Adrenal gland (tissue), 9 donors: ENCODE measurements at regions not wholly inside any gene's neighbourhood (a gene's known extent, or its start where the extent isn't known, plus 50 kb on each side); places are given as distances from the start of the nearest gene placed in this dataset.

Source experiments
- DNase-seq, 7 donors: peaks; one replicate each; pipeline ENCODE4 v3.0.0-alpha.2; 2019 to 2020
- H3K27ac ChIP-seq, 5 donors: fragments of 200-600 bp; sonication (generic) in 4 of 5; 1 replicate in 3 of 5; 2 replicates in 2 of 5; pipeline versions ENCODE4 v1.5.1 to v1.8.0; 2016 to 2020; ENCODE audit warnings: mild to moderate bottlenecking in 1 of 5
- H3K27me3 ChIP-seq: fragments of 200-600 bp; 2 replicates; pipeline ENCODE4 v1.8.0; 2021
- H3K36me3 ChIP-seq, 2 donors: fragments of 200-600 bp; replicated peaks in 1 of 2; 1 replicate in 1 of 2; 2 replicates in 1 of 2; pipeline versions ENCODE4 v1.5.1 to v1.8.0; 2018 to 2022
- H3K4me1 ChIP-seq, 2 donors: fragments of 200-600 bp; replicated peaks in 1 of 2; 1 replicate in 1 of 2; 2 replicates in 1 of 2; pipeline versions ENCODE4 v1.5.1 to v1.8.0; 2018 to 2021
- H3K4me3 ChIP-seq, 4 donors: fragments of 200-600 bp; sonication (generic) in 3 of 4; one replicate each; pipeline ENCODE4 v1.5.1; 2016 to 2018
- H3K9me3 ChIP-seq, 3 donors: fragments of 200-600 bp; sonication (generic) in 1 of 3; replicated peaks in 1 of 3; 1 replicate in 2 of 3; 2 replicates in 1 of 3; pipeline versions ENCODE4 v1.5.1 to v1.8.0; 2016 to 2021
- CTCF ChIP-seq, 6 experiments: fragments of 450-650 bp in 4 of 6; fragments of 200-600 bp in 2 of 6; sonication (generic) in 1 of 6; IDR thresholded peaks; 1 replicate in 5 of 6; 2 replicates in 1 of 6; pipeline versions ENCODE4 v1.5.1 to v1.8.0; 2016 to 2021; ENCODE audit warnings: antibody characterized with exemption in 6 of 6, mild to moderate bottlenecking in 2 of 6, moderate library complexity in 1 of 6
- POLR2A ChIP-seq, 2 donors: fragments of 450-650 bp; IDR thresholded peaks; one replicate each; pipeline ENCODE4 v1.6.1; 2017; ENCODE audit warnings: antibody characterized with exemption in 2 of 2, mild to moderate bottlenecking in 2 of 2, moderate library complexity in 1 of 2
- whole genome bisulfite sequencing, 4 donors: extraction: QIAGEN DNeasy Blood & Tissue Kit in 2 of 4; methylation state at CpG; one replicate each; pipeline versions ENCODE4 v1.1.5 to v1.1.7; 2013 to 2017; 5-methylcytosine and 5-hydroxymethylcytosine counted together
- intact Hi-C, 2 donors: fragments of 100-400 bp; cut with DNase I; formaldehyde crosslinking; loops; one replicate each; pipeline versions ENCODE4 v1.14.1 to v1.15.0; 2022 to 2023
- donor health status: healthy with polysubstance abuse.
- donor health status: Bipolar disorder and iron deficiency.
- donor health status: DM: yes; HTN: yes; CAD: no.
- donor health status: DM: no; HTN: no; CAD: no.
- donor health status: DM: no; HTN: no; CAD: no.

- Histone ChIP-seq H3K4me1 (no peaks in the 10 kb centered on the region), H3K9me3 (no peaks in the 10 kb centered on the region), H3K27ac (no peak overlapping the region), H3K36me3 (no peaks in the 10 kb centered on the region), H3K4me3 (no peak overlapping the region), H3K27me3 (no peaks in the 10 kb centered on the region)
- intact Hi-C loops, result no loop called here
- DNase-seq, result no peak
- 90 to 96% (median 95%) methylated on average over 3 of the region's 3 CpGs for WGBS, 4 donors
- TF ChIP-seq CTCF (IDR thresholded peaks at IDR 0.05) (no peak), POLR2A (IDR thresholded peaks at IDR 0.05) (no peak)
These were observed 113.7 kb downstream of the CDCA7 start for GRCh38 chr2:173468266-173468793.

- no peak for TF ChIP-seq CTCF (IDR thresholded peaks at IDR 0.05)
- no peak for TF ChIP-seq POLR2A (IDR thresholded peaks at IDR 0.05)
- no peak overlapping the region for H3K4me3 ChIP-seq
- WGBS, 4 donors, result 55 to 89% (median 73%) methylated on average over 2 of the region's 2 CpGs
- H3K4me1 ChIP-seq, result no peaks in the 10 kb centered on the region
- intact Hi-C loops, result no loop called here
- no peaks in the 10 kb centered on the region for H3K9me3 ChIP-seq
- no peak for DNase-seq
- H3K27ac ChIP-seq, result no peak overlapping the region
- H3K27me3 ChIP-seq, result no peaks in the 10 kb centered on the region
- H3K36me3 ChIP-seq, result no peaks in the 10 kb centered on the region
These were observed 117.4 kb downstream of the CDCA7 start for GRCh38 chr2:173472112-173472511.

DNA sequence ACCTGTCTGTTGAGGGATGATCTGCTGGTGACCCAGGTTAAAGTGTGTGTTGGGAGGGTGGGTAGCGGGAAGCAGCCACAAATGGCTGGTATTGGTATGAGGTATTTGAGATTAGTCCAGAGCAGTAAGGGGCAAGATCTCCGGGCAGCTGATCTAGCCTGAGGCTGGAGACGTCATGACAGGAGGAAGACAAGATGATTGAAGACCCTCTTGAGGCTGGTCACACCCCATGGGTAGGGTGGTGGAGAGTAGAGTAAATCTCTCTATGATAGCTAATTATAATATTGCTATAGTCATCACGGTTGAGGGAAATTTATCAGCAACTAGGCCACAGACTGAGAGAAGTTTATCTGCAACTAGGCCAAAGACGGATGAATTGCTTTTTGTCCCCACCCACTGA is 128.5 kb downstream of the CDCA7 start:
- intact Hi-C loops, result no loop called here
- Histone ChIP-seq H3K4me1 (no peaks in the 10 kb centered on the region), H3K27me3 (no peaks in the 10 kb centered on the region), H3K4me3 (no peak overlapping the region), H3K27ac (no peak overlapping the region), H3K36me3 (no peaks in the 10 kb centered on the region), H3K9me3 (no peaks in the 10 kb centered on the region)
- no peak for DNase-seq
- no peak for TF ChIP-seq POLR2A (IDR thresholded peaks at IDR 0.05)
- no peak for TF ChIP-seq CTCF (IDR thresholded peaks at IDR 0.05)
- 54 to 85% (median 74%) methylated on average over 5 of the region's 5 CpGs for WGBS, 4 donors

DNA sequence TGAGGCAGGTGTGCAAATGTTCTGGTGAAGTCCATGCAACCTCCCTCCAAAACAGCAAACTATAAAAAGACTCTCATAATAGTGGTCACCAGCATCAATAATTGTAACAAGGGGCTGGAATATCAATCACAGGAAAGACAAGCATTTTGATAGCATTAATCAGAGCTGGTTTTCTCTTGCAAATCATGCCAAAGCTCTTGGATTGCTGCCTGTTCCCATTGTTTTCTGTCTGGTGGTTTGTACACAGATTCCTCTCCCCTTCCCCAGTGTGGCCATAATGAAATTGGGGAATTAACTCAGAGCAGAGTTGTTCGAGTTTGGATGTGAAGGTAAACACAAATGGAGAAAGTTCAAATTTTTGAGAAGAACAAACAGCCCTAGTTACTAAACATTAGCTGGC is 134.2 kb downstream of the CDCA7 start:
- DNase-seq, result no peak

More for the DNA sequence above, 134.2 kb downstream of the CDCA7 start:
- no peak overlapping the region for H3K4me3 ChIP-seq
- no peaks in the 10 kb centered on the region for H3K4me1 ChIP-seq
- TF ChIP-seq CTCF (IDR thresholded peaks at IDR 0.05), result no peak
- TF ChIP-seq POLR2A (IDR thresholded peaks at IDR 0.05), result no peak
- no peaks in the 10 kb centered on the region for H3K27me3 ChIP-seq
- no peaks in the 10 kb centered on the region for H3K36me3 ChIP-seq
- H3K27ac ChIP-seq, result no peak overlapping the region
- WGBS, 4 donors, result 39 to 78% (median 43%) methylated on average over 1 of the region's 1 CpG
- intact Hi-C loops, result no loop called here
- H3K9me3 ChIP-seq, result no peaks in the 10 kb centered on the region
